ENCODE measurements at regions not wholly inside any gene's neighbourhood (a gene's known extent, or its start where the extent isn't known, plus 50 kb on each side); places are given as distances from the start of the nearest gene placed in this dataset.

DNA sequence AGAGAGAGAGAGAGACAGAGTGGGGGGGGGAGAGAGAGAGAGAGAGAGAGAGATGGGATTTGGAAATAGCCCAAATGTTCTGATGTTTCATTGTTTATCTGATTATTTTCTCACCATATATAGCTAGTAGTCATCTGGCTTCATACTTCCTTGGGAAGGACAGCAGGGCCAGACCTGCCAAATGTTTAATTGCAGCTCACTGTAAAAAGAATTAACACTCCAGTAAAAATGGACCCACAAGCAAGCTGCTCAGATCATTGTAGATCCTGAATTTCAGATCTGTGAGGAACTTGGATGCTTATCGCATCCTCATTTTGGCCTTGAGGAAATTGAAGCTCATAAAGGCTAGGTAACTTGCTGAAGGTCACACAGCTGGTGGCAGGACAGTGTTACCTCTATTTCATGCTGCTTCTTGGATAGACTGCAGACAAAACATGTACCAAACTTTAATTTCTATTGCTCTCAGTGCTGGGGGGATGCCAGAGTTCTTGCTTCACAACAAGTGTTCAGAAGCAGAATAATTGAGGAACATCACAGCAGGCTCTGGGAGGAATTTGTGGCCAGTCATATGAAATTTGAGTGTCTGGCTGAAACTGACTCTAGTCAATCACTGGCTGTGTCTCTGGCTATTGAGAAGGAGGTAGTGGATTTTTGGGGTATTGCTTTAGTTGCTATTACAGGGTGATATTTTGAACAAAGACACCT is 223.5 kb downstream of the PIK3C3 start:
- ATAC-seq (ENCODE audit: low read depth) (no peak), DNase-seq (ENCODE audit: low spot score in 2 of 2) (no peak)
- H3K36me3 Mint-ChIP-seq, result no peaks in the 10 kb centered on the region
- H3K4me3 Mint-ChIP-seq, result no peak overlapping the region
- H3K27ac Mint-ChIP-seq, result no peak overlapping the region
- peaks cover 2% of the 10 kb centered on the region for H3K27me3 Mint-ChIP-seq
- peaks cover 2% of the 10 kb centered on the region for H3K4me1 Mint-ChIP-seq
- H3K9me3 Mint-ChIP-seq, result no peaks in the 10 kb centered on the region

DNA sequence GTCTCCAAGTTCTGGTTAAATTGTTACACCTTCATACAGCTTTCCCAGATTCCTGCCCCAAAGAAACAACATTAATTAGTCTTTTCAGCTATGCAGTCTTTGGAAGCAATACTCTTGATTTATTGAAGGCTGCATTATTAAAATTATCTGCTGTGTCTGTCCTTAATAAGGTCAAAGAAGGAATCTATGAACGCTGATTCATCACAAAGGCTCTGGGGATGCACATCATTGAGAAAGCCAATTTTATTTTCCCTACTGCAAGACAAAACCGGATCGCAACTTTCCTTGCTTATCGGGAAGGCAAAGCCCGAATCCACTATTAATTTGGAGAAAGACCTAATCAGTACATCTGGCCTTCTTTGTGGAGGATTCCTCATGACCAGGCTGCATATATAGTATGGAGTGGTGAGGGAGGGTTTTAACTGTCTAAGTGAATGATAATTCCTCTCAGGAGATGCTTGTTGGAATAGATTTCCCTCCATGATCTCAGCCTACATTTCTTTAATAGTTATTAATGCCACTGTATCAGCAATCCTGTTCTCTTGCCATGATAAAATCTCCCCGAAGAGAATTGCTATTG is 224.6 kb downstream of the PIK3C3 start:
- Mint-ChIP-seq H3K4me1 (peaks cover 2% of the 10 kb centered on the region), H3K36me3 (no peaks in the 10 kb centered on the region), H3K9me3 (no peaks in the 10 kb centered on the region), H3K27me3 (peaks cover 2% of the 10 kb centered on the region), H3K27ac (no peak overlapping the region), H3K4me3 (no peak overlapping the region)
- DNase-seq (ENCODE audit: low spot score in 2 of 2) (no peak), ATAC-seq (ENCODE audit: low read depth) (no peak)

DNA sequence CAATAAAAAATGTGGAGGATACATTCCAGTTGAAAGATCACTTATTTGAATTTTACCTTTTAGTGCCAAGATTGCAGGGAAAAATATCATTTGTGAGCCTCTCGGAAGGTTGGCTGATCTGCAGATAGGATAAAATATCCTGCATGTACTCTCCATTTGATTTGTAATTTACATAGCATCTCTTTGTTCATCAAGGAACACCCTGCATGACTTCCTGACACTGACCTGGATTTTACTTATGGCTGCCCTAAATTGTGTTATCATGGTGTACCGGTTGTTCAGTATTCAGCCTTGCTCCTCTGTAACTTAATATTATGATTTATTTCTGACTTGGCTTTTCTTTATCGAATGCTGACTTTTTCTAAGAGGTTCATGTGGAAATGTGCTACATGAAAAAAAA is 226.4 kb downstream of the PIK3C3 start:
- peaks cover 4% of the 10 kb centered on the region for H3K27me3 Mint-ChIP-seq
- H3K27ac Mint-ChIP-seq, result no peak overlapping the region

DNA sequence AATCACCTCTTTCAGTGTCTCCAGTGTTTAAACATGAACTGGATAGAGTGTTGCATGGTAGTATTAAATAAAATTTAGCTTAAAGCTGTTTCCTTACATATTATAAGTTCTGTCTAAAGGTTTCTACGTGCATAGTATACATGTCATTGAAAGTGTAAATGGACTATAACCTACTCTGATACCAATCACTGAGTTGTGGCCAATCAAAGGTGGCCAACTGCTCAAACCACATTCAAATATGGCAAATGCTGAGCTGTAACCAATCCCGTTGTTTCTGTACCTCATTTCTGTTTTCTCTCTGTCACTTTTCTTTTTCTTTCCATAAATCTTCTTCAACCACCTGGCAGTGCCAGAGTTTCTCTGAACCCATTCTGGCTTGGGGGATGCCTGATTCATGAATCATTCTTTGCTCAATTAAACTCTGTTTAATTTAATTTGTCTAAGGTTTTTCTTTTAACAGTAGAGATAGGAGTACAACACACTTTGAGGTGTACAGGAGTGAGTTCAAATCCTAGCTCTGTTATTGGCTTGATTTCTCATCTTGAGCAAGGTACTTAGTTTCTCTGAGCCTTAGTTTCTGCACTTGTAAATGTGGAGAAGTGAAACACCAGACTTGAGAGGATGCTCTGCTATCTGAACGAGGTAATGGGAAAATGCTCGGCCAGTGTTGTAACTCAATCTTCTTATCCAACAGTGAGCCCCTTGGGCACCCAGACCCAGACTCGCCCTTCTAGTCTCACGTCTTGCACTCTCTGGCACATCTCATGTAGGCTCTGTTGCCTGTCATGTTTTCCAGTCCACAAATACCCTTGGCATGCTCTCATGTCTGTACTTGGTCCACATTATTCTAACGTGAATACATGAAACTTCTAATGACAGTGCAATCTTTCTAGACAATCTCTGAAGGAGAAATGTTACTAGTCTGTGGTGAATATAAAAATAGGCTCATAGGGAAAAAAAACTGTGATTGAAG is 228.0 kb downstream of the PIK3C3 start:
- DNase-seq (ENCODE audit: low spot score in 2 of 2) (no peak), ATAC-seq (ENCODE audit: low read depth) (no peak)
- Mint-ChIP-seq H3K36me3 (no peaks in the 10 kb centered on the region), H3K4me1 (peaks cover 4% of the 10 kb centered on the region), H3K4me3 (no peak overlapping the region), H3K9me3 (peaks cover 3% of the 10 kb centered on the region), H3K27ac (no peak overlapping the region), H3K27me3 (peaks cover 3% of the 10 kb centered on the region)

More for the DNA sequence above, 226.4 kb downstream of the PIK3C3 start:
- ATAC-seq (ENCODE audit: low read depth), result no peak
- DNase-seq (ENCODE audit: low spot score in 2 of 2), result no peak
- H3K4me1 Mint-ChIP-seq, result peaks cover 5% of the 10 kb centered on the region
- H3K36me3 Mint-ChIP-seq, result no peaks in the 10 kb centered on the region
- peaks cover 3% of the 10 kb centered on the region for H3K9me3 Mint-ChIP-seq
- H3K4me3 Mint-ChIP-seq, result no peak overlapping the region

DNA sequence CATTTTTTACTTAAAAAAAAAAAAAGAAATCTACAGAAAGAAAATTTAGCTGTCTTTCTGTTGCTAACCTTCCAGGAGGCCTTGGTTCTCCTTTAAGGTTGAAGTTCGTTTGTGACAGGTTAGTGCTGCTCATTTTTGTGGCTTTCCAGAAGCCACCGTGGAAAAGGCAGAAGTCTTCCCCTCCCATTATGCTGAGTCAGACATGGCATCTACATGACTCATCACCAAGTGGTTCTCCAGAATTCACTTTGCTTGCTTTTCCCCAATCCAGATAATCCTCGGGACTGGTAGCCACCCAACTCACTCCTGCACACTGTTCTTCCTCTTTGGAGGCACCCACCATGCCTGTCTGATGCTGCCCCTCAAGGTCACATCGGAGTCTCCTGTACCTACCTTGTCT is 228.7 kb downstream of the PIK3C3 start:
- Mint-ChIP-seq H3K27me3 (peaks cover 2% of the 10 kb centered on the region), H3K9me3 (peaks cover 3% of the 10 kb centered on the region), H3K4me3 (no peak overlapping the region), H3K4me1 (peaks cover 3% of the 10 kb centered on the region), H3K36me3 (no peaks in the 10 kb centered on the region), H3K27ac (no peak overlapping the region)
- DNase-seq (ENCODE audit: low spot score in 2 of 2) (no peak), ATAC-seq (ENCODE audit: low read depth) (no peak)

DNA sequence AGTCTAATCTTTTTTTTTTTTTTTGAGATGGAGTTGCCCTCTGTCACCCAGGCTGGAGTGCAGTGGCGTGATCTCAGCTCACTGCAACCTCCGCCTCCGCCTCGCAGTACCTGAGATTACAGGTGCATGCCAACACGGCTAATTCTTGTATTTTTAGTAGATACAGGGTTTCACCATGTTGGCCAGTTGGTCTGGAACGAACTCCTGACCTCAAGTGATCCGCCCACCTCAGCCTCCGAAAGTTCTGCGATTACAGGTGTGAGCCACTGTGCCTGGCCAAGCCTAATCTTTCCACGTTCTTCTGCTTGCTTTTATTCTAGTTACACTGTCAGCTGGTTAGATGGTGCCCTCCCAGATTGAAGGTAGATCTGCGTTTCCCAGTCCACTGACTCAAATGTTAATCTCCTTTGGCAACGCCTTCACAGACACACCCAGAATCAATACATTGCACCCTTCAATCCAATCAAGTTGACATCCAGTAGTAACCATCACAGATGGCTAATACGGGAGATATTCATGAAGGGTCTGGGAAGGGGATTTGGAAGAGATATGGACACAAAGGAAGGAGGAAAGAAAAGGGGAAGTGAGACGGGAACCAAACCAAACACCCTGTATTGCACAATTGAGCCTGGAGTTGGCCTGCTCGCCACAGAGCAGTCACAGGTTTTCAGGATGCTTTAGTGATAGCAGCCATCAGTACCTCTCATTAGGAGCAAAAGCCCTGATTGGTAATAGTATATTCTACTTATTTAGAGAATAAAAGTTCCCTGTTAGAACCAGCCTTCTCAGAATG is 229.8 kb downstream of the PIK3C3 start:
- Mint-ChIP-seq H3K9me3 (peaks cover 5% of the 10 kb centered on the region), H3K36me3 (no peaks in the 10 kb centered on the region), H3K27me3 (peaks cover 2% of the 10 kb centered on the region), H3K27ac (no peak overlapping the region), H3K4me1 (peaks cover 3% of the 10 kb centered on the region), H3K4me3 (no peak overlapping the region)
- DNase-seq (ENCODE audit: low spot score in 2 of 2), result no peak
- no peak for ATAC-seq (ENCODE audit: low read depth)

DNA sequence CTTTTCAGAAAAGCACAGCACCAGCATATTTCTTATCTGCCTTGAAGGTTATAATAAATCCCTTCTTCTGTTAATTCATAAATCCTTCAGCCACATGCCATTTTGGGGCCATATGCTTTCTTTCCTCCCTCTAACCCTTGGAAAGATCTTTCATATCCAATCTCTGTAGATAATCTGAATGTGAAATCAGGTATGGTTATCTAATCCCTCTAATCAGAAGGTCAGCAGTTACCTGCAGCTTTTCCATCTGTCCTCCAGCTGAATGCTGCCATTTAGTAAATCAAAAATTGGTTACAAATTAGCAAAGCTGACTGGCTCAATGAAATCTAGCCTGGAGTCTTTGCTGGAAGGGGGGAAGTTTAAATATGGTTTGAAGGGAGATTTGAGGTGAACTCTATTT is 230.5 kb downstream of the PIK3C3 start:
- peaks cover 6% of the 10 kb centered on the region for H3K9me3 Mint-ChIP-seq
- no peak overlapping the region for H3K4me3 Mint-ChIP-seq
- DNase-seq (ENCODE audit: low spot score in 2 of 2) (no peak), ATAC-seq (ENCODE audit: low read depth) (no peak)
- no peak overlapping the region for H3K27ac Mint-ChIP-seq
- H3K27me3 Mint-ChIP-seq, result peaks cover 2% of the 10 kb centered on the region
- peaks cover 1% of the 10 kb centered on the region for H3K36me3 Mint-ChIP-seq
- peaks cover 3% of the 10 kb centered on the region for H3K4me1 Mint-ChIP-seq

DNA sequence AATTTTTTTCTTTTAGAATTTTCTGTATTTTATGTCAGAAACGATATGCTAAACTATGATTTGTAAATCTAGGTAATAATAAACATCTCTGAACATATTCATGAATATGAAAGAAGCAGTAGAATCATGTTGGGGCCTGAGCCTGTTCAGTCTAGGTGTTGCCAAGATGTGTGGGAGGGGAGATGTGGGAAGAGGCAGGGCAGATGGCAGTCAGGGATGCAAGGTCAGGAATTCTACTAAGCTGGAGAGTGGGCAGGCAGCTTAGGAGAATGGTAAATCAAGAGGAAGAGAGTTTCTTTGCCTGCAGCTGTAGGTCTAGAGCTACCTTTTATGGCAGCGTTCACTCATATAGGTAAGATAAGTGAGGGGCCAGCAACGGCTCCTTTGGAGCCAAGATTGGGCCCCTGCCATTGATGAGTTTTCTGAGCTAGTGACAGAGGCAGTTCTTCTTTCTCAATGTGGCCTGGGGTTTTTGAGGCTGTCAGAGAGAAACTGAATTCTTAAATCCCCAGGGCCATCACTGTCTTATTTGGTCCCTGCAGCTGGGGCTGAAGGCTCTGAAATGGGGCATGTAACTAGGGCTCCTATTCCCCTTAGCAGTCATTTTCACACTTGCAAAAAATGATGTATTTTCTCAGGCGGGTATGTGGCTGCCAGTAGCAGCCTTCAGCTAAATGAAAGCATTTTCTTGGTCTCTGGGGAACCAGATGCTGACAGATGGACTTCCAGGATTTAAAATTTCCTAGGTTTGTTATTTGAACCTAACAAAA is 232.8 kb downstream of the PIK3C3 start:
- peaks cover 7% of the 10 kb centered on the region for H3K9me3 Mint-ChIP-seq
- peaks cover 2% of the 10 kb centered on the region for H3K27me3 Mint-ChIP-seq

DNA sequence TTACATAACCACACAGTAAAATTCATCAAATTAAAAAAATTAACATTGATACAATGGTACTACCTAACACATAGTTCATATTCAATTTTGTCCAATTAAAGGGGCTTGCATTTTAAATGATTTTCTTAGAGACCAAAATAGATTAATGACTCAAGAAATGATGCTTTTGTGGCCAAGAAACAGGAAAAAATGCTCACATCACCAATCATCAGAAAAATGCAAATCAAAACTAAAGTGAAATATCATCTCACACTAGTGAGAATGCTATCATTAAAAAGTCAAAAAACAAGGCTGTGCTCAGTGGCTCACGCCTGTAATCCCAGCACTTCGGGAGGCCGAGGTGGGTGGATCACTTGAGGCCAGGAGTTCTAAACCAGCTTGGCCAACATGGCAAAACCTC is 235.6 kb downstream of the PIK3C3 start:
- no peaks in the 10 kb centered on the region for H3K27me3 Mint-ChIP-seq
- H3K4me1 Mint-ChIP-seq, result no peaks in the 10 kb centered on the region
- peaks cover 4% of the 10 kb centered on the region for H3K9me3 Mint-ChIP-seq
- H3K4me3 Mint-ChIP-seq, result no peak overlapping the region
- no peak overlapping the region for H3K27ac Mint-ChIP-seq
- DNase-seq (ENCODE audit: low spot score in 2 of 2) (no peak), ATAC-seq (ENCODE audit: low read depth) (no peak)
- H3K36me3 Mint-ChIP-seq, result peaks cover 2% of the 10 kb centered on the region

More for the DNA sequence above, 232.8 kb downstream of the PIK3C3 start:
- Mint-ChIP-seq H3K4me1 (peaks cover 3% of the 10 kb centered on the region), H3K4me3 (no peak overlapping the region), H3K27ac (no peak overlapping the region), H3K36me3 (peaks cover 2% of the 10 kb centered on the region)
- ATAC-seq (ENCODE audit: low read depth) (no peak), DNase-seq (ENCODE audit: low spot score in 2 of 2) (no peak)

DNA sequence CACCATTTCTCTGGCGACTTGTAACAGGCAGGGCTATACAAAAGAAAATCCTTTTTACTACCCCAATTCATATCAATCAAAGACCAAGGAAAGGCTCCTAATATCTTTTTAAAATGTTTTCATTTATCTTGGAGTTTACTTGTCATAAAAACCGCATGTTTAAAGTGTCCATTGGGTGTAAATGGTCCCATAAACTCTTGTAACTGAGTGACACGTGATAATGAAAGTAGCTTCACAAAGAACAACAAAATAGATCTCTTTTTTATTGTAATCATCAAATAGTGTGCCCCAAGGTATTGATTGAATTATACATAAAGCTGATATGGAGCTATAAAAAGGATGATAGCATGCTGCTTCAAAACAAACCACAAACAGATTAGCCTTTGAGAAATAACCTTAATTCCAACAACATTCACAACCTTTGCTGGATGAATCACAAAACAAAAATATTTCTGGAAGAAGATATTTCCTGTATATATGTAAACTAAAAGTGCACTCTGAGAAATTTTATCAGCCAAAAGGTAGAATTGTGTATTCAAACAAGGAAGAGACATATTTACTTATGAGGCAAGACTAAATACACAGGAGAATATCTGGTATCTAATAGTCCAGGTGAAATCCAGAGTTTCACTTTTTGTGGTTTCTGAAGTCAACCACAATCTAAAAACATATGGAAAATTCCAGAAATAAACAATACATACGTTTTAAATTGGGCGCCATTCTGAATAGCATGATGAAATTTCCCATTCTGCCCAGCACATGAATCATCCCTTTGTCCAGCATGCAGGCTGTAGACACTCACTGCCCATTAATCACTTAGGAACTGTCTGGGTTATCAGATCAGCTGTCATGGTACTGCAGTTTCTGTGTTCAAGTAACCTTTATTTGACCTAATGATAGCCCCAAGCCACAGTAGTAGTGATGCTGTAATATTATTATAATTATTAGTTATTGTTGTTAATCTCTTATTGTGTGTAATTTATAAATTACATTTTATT is 237.5 kb downstream of the PIK3C3 start:
- Mint-ChIP-seq H3K27ac (no peak overlapping the region), H3K9me3 (peaks cover 4% of the 10 kb centered on the region), H3K36me3 (peaks cover 2% of the 10 kb centered on the region), H3K27me3 (no peaks in the 10 kb centered on the region), H3K4me1 (no peaks in the 10 kb centered on the region), H3K4me3 (no peak overlapping the region)
- ATAC-seq (ENCODE audit: low read depth) (no peak), DNase-seq (ENCODE audit: low spot score in 2 of 2) (no peak)

DNA sequence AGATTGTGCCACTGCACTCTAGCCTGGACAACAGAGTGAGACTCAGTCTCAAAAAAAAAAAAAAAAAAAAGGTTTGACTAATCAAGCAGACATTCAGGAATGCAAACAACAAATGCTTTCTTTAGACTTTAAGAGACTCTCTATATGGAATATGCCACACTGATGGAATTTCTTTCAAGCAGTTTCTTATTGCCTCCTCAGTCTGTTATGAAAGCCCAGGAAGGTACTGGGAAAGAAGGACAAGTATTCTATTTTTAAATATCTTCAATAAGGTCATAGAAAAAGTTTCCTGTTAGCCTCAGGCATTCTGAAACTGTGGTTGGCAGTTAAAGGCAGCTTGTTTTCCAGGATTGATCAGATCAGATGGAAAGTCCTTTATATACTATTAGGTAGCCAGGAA is 241.6 kb downstream of the PIK3C3 start:
- ATAC-seq (ENCODE audit: low read depth) (no peak), DNase-seq (ENCODE audit: low spot score in 2 of 2) (no peak)
- Mint-ChIP-seq H3K4me3 (no peak overlapping the region), H3K9me3 (no peaks in the 10 kb centered on the region), H3K4me1 (no peaks in the 10 kb centered on the region), H3K27me3 (no peaks in the 10 kb centered on the region), H3K27ac (no peak overlapping the region), H3K36me3 (no peaks in the 10 kb centered on the region)

DNA sequence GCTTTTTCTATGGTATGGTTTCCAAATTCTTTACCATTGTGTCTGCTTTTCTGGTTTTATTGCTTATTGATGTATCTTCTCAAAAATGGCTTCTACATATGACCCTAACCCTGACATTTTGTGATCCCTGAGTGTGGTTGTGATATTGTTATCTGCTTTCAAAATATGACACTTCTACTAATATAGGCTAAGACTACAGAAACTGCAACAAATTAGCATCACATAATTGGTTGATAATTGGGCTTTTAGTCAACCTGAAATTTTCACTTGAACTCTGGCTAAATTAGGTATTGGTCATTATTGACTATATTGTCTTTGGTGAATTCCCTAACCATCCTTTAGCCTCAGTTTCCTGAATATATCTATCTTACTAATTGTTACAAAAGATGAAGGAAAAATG is 246.1 kb downstream of the PIK3C3 start:
- DNase-seq (ENCODE audit: low spot score in 2 of 2) (no peak), ATAC-seq (ENCODE audit: low read depth) (no peak)
- Mint-ChIP-seq H3K9me3 (peaks cover 4% of the 10 kb centered on the region), H3K36me3 (no peaks in the 10 kb centered on the region), H3K4me1 (no peaks in the 10 kb centered on the region), H3K27ac (no peak overlapping the region), H3K4me3 (no peak overlapping the region), H3K27me3 (no peaks in the 10 kb centered on the region)

All from memory B cell (primary cell).